HepG2 (cell line): ENCODE measurements at regions not wholly inside any gene's neighbourhood (a gene's known extent, or its start where the extent isn't known, plus 50 kb on each side); places are given as distances from the start of the nearest gene placed in this dataset.

Experiments used
- ATAC-seq: fragments of 200-7000 bp; cut with Tn5 transposase; 3 replicates; pipeline ENCODE4 v1.9.1; 2020; ENCODE audit warnings: mild to moderate bottlenecking, moderate library complexity
- BruUV-seq: library from RNA; stranded (reverse); fragments of 400-500 nt; replicated peaks from 2 replicates; lab custom pipeline; 2021; lab: Mats Ljungman, UMichigan
- CTCF ChIA-PET: fragments of 300-600 bp; formaldehyde crosslinking; extraction: SDS; loops from one replicate; lab custom pipeline; 2021; ENCODE audit warnings: low total read pairs, inconsistent platforms, low intra/inter-chr PET ratio; lab: Yijun Ruan, JAX
- POLR2A ChIA-PET: fragments of 350-600 bp; sonication (Branson Sonifier 250); formaldehyde crosslinking; loops from one replicate; lab custom pipeline; 2020; ENCODE audit warnings: antibody characterized with exemption, inconsistent platforms; lab: Yijun Ruan, JAX
- DNase-seq: peaks from one replicate; pipeline ENCODE4 v3.0.0-alpha.2; 2015; ENCODE audit warnings: low spot score
- FAIRE-seq: peaks from 3 replicates; lab custom pipeline; 2011; peaks lifted over from hg19 to GRCh38; lab: Jason Lieb, UNC
- H2AFZ ChIP-seq: one replicate; pipeline ENCODE4 v1.6.1; 2011; ENCODE audit warnings: low read length, inconsistent platforms
- H3K27ac ChIP-seq: fragments of 300-600 bp; 3 replicates; pipeline ENCODE4 v1.8.0; 2011; ENCODE audit warnings: mixed run types, mild to moderate bottlenecking, mixed read lengths, low read length, inconsistent platforms; ENCODE audit not compliant: insufficient read depth; ENCODE audit errors: extremely low read length
- H3K27me3 ChIP-seq, 2 experiments: fragments of 200-600 bp in 1 of 2; 2 replicates in 1 of 2; 3 replicates in 1 of 2; pipeline versions ENCODE4 v1.6.0 to v1.8.0; 2011; ENCODE audit warnings: low read length in 2 of 2, mild to moderate bottlenecking in 2 of 2, moderate library complexity in 2 of 2, inconsistent platforms in 1 of 2; ENCODE audit not compliant: insufficient read depth in 2 of 2, control insufficient read depth in 1 of 2
- H3K36me3 ChIP-seq, 2 experiments: fragments of 200-600 bp in 1 of 2; replicated peaks in 1 of 2; 2 replicates in 1 of 2; 3 replicates in 1 of 2; pipeline versions ENCODE4 v1.5.1 to v1.8.0; 2011; ENCODE audit warnings: low read length in 2 of 2, inconsistent platforms in 1 of 2; ENCODE audit not compliant: insufficient read depth in 2 of 2, control insufficient read depth in 1 of 2
- H3K4me1 ChIP-seq: 2 replicates; pipeline ENCODE4 v1.5.1; 2012; ENCODE audit warnings: low read length, inconsistent platforms; ENCODE audit not compliant: insufficient read depth
- H3K4me2 ChIP-seq: 2 replicates; pipeline ENCODE4 v1.6.0; 2011; ENCODE audit warnings: low read depth, low read length, inconsistent platforms
- H3K4me3 ChIP-seq, 3 experiments: fragments of 200-600 bp in 1 of 3; sonication (generic), shearing (Covaris generic) in 1 of 3; replicated peaks in 1 of 3; 2 replicates each; pipeline ENCODE4 v1.5.1; 2011 to 2016; ENCODE audit warnings: low read length in 3 of 3, inconsistent platforms in 2 of 3, low read depth in 2 of 3, mild to moderate bottlenecking in 2 of 3, control low read depth in 1 of 3, mixed read lengths in 1 of 3; ENCODE audit not compliant: insufficient read depth in 1 of 3
- H3K79me2 ChIP-seq: one replicate; pipeline ENCODE4 v1.6.1; 2011; ENCODE audit warnings: low read length, inconsistent platforms; ENCODE audit not compliant: insufficient read depth
- H3K9ac ChIP-seq: 2 replicates; pipeline ENCODE4 v1.6.0; 2011; ENCODE audit warnings: mild to moderate bottlenecking, low read depth, low read length, inconsistent platforms; ENCODE audit not compliant: insufficient read depth
- H3K9me3 ChIP-seq: 2 replicates; pipeline ENCODE4 v1.5.1; 2012; ENCODE audit warnings: mild to moderate bottlenecking, low read length
- H4K20me1 ChIP-seq: 2 replicates; pipeline ENCODE4 v1.6.0; 2011; ENCODE audit warnings: inconsistent platforms, mild to moderate bottlenecking, low read length, moderate library complexity; ENCODE audit not compliant: insufficient read depth
- ETS1 ChIP-seq: sonication (generic); formaldehyde crosslinking; IDR thresholded peaks from 2 replicates; pipeline ENCODE4 v1.4.0; 2020; ENCODE audit warnings: missing genetic modification reagents
- GATA4 ChIP-seq: sonication (generic); IDR thresholded peaks from 2 replicates; pipeline ENCODE4 v1.6.1; 2016; ENCODE audit warnings: antibody characterized with exemption, low read depth, borderline replicate concordance
- GMEB2 ChIP-seq: IDR thresholded peaks from 2 replicates; pipeline ENCODE4 v1.6.1; 2016; ENCODE audit warnings: missing biosample characterization, missing genetic modification reagents, low read depth
- PTBP1 ChIP-seq: fragments of 200-400 bp; formaldehyde crosslinking; IDR thresholded peaks from 2 replicates; pipeline ENCODE4 v1.6.1; 2018; ENCODE audit warnings: low read length, low read depth; ENCODE audit not compliant: poor library complexity, severe bottlenecking
- STAT6 ChIP-seq: sonication (generic); formaldehyde crosslinking; IDR thresholded peaks from 2 replicates; pipeline ENCODE4 v1.4.0; 2020; ENCODE audit warnings: missing genetic modification reagents, mild to moderate bottlenecking, borderline replicate concordance
- TGIF2 ChIP-seq: IDR thresholded peaks from 2 replicates; pipeline ENCODE4 v1.6.1; 2016; ENCODE audit warnings: control low read depth, missing compliant biosample characterization
- TRIM24 ChIP-seq: sonication (generic); formaldehyde crosslinking; IDR thresholded peaks from 2 replicates; pipeline ENCODE4 v1.8.0; 2022; ENCODE audit warnings: mild to moderate bottlenecking, missing genetic modification reagents
- ZKSCAN8 ChIP-seq: IDR thresholded peaks from 2 replicates; pipeline ENCODE4 v1.6.1; 2016; ENCODE audit warnings: borderline replicate concordance, missing genetic modification reagents, missing compliant biosample characterization
- ZNF121 ChIP-seq: sonication (generic); formaldehyde crosslinking; IDR thresholded peaks from 2 replicates; pipeline ENCODE4 v1.5.0; 2020; ENCODE audit warnings: mild to moderate bottlenecking, missing genetic modification reagents
- ZNF33B ChIP-seq: sonication (generic); formaldehyde crosslinking; IDR thresholded peaks from 2 replicates; pipeline ENCODE4 v1.5.1; 2020; ENCODE audit warnings: mild to moderate bottlenecking, missing genetic modification reagents
- ZNF510 ChIP-seq: sonication (generic); formaldehyde crosslinking; IDR thresholded peaks from 2 replicates; pipeline ENCODE4 v1.4.0; 2020; ENCODE audit warnings: low read depth, mild to moderate bottlenecking, missing genetic modification reagents
- ZNF737 ChIP-seq: sonication (generic); formaldehyde crosslinking; IDR thresholded peaks from 2 replicates; pipeline ENCODE4 v1.5.0; 2020; ENCODE audit warnings: missing genetic modification reagents, mild to moderate bottlenecking, borderline replicate concordance
- ZUFSP ChIP-seq: sonication (generic); formaldehyde crosslinking; IDR thresholded peaks from 2 replicates; pipeline ENCODE4 v1.9.0; 2021; ENCODE audit warnings: missing genetic modification reagents, mild to moderate bottlenecking, borderline replicate concordance
- in situ Hi-C: cut with HindIII; loops from 2 replicates; pipeline ENCODE4 v1.10.0; 2017; ENCODE audit warnings: low pct_unique_long_range_greater_than_20kb; ENCODE audit not compliant: extremely low pct_ligation_motif_present
- intact Hi-C: fragments of 100-400 bp; cut with micrococcal nuclease; formaldehyde crosslinking; loops from one replicate; pipeline ENCODE4 v1.10.0; 2022; ENCODE audit not compliant: unreplicated experiment

GRCh38 chrX:148265829-148266228 is 234.6 kb upstream of the AFF2 start:
- H3K4me2 ChIP-seq, result no peak overlapping the region
- no peak for FAIRE-seq
- no peak for ATAC-seq
- intact Hi-C loops (no loop called here), in situ Hi-C loops (no loop called here)
- BruUV-seq, result no TSS peak
- no peaks in the 10 kb centered on the region for H3K79me2 ChIP-seq
- ChIA-PET POLR2A (no interaction called here), CTCF (no interaction called here)
- no peaks in the 10 kb centered on the region for H3K27me3 ChIP-seq
- no peaks in the 10 kb centered on the region; the same call in 1 of the 2 replicates for H3K9me3 ChIP-seq
- no peaks in the 10 kb centered on the region for H3K36me3 ChIP-seq
- no peak overlapping the region for H3K9ac ChIP-seq
- TF ChIP-seq ETS1 (CRISPR knock-in tag) (no peak), ZUFSP (CRISPR knock-in tag) (no peak), ZNF121 (CRISPR knock-in tag) (no peak), STAT6 (no peak), ZNF33B (no peak), TGIF2 (no peak), GMEB2 (CRISPR knock-in tag) (no peak), ZKSCAN8 (CRISPR knock-in tag) (no peak), GATA4 (no peak), PTBP1 (no peak), TRIM24 (CRISPR knock-in tag) (no peak), ZNF510 (CRISPR knock-in tag) (no peak), ZNF737 (CRISPR knock-in tag) (no peak)
- no peaks in the 10 kb centered on the region for H3K4me1 ChIP-seq
- no peak overlapping the region for H3K27ac ChIP-seq
- DNase-seq, result no peak
- no peak overlapping the region for H3K4me3 ChIP-seq
- H4K20me1 ChIP-seq, result no peaks in the 10 kb centered on the region
- H2AFZ ChIP-seq, result no peak overlapping the region
